Panc1 (cell line): ENCODE measurements at regions not wholly inside any gene's neighbourhood (a gene's known extent, or its start where the extent isn't known, plus 50 kb on each side); places are given as distances from the start of the nearest gene placed in this dataset.

Experiments
- CTCF ChIP-seq: fragments of 450-650 bp; IDR thresholded peaks from 2 replicates; pipeline ENCODE4 v1.5.1; 2017; ENCODE audit warnings: mild to moderate bottlenecking
- POLR2AphosphoS5 ChIP-seq: IDR thresholded peaks from 2 replicates; pipeline ENCODE4 v1.6.1; 2012; ENCODE audit warnings: mild to moderate bottlenecking, low read depth, low read length, moderate library complexity
- REST ChIP-seq, 2 experiments: IDR thresholded peaks; 2 replicates each; pipeline ENCODE4 v1.6.1; 2011 to 2012; ENCODE audit warnings: low read depth in 2 of 2, control low read depth in 1 of 2, low read length in 1 of 2, mild to moderate bottlenecking in 1 of 2, moderate library complexity in 1 of 2; ENCODE audit not compliant: insufficient read depth in 1 of 2
- SIN3A ChIP-seq: IDR thresholded peaks from 2 replicates; pipeline ENCODE4 v1.6.1; 2012; ENCODE audit warnings: low read depth, mild to moderate bottlenecking, low read length, moderate library complexity, borderline replicate concordance; ENCODE audit not compliant: insufficient read depth
- TCF7L2 ChIP-seq: IDR thresholded peaks from 2 replicates; pipeline ENCODE4 v1.6.1; 2011; ENCODE audit warnings: mild to moderate bottlenecking, low read depth, low read length, inconsistent platforms

GRCh38 chr20:48359692-48360341 lies 468.0 kb downstream of the PREX1 start:
- no peak for TF ChIP-seq CTCF
- TF ChIP-seq POLR2AphosphoS5: no peak
- TF ChIP-seq SIN3A: no peak
- TF ChIP-seq REST (IDR thresholded peaks at IDR 0.05; ENCODE audit: insufficient read depth in 1 of 2, low read depth in 2 of 2, low read length in 1 of 2): no peak
- no peak for TF ChIP-seq TCF7L2
